Neuronal stem cell (in vitro differentiated cells): ENCODE measurements at regions not wholly inside any gene's neighbourhood (a gene's known extent, or its start where the extent isn't known, plus 50 kb on each side); places are given as distances from the start of the nearest gene placed in this dataset.

Experiments used
- DNase-seq: peaks from one replicate; pipeline ENCODE4 v3.0.0-alpha.2; 2013; ENCODE audit warnings: low spot score
- H2AFZ ChIP-seq: one replicate; pipeline ENCODE4 v1.6.1; 2013; ENCODE audit warnings: mild to moderate bottlenecking, low read length, inconsistent platforms
- H2AK5ac ChIP-seq: 2 replicates; pipeline ENCODE4 v1.6.1; 2013; ENCODE audit warnings: low read depth, mild to moderate bottlenecking, inconsistent platforms, low read length, moderate library complexity, mixed read lengths
- H2BK120ac ChIP-seq: 2 replicates; pipeline ENCODE4 v1.6.1; 2013; ENCODE audit warnings: low read depth, mild to moderate bottlenecking, inconsistent platforms, low read length, moderate library complexity, mixed read lengths
- H2BK12ac ChIP-seq: one replicate; pipeline ENCODE4 v1.6.1; 2013; ENCODE audit warnings: low read length, inconsistent platforms
- H2BK15ac ChIP-seq: 2 replicates; pipeline ENCODE4 v1.6.1; 2013; ENCODE audit warnings: mild to moderate bottlenecking, low read length, inconsistent platforms, mixed read lengths
- H2BK5ac ChIP-seq: one replicate; pipeline ENCODE4 v1.6.1; 2013; ENCODE audit warnings: inconsistent platforms, mild to moderate bottlenecking, low read length, moderate library complexity
- H3K14ac ChIP-seq: one replicate; pipeline ENCODE4 v1.6.1; 2013; ENCODE audit warnings: low read length, inconsistent platforms
- H3K18ac ChIP-seq: 2 replicates; pipeline ENCODE4 v1.6.1; 2013; ENCODE audit warnings: low read length, inconsistent platforms
- H3K23ac ChIP-seq: 2 replicates; pipeline ENCODE4 v1.6.1; 2013; ENCODE audit warnings: low read depth, mild to moderate bottlenecking, mixed read lengths, low read length, inconsistent platforms; ENCODE audit not compliant: poor library complexity
- H3K27ac ChIP-seq: replicated peaks from 3 replicates; pipeline ENCODE4 v1.5.1; 2013; ENCODE audit warnings: low read length, inconsistent platforms
- H3K27me3 ChIP-seq, 3 experiments: 2 replicates each; pipeline ENCODE4 v1.6.1; 2013; ENCODE audit warnings: low read length in 3 of 3, mild to moderate bottlenecking in 2 of 3, inconsistent platforms in 1 of 3, low read depth in 1 of 3, mixed read lengths in 1 of 3, moderate library complexity in 1 of 3; ENCODE audit not compliant: control insufficient read depth in 3 of 3, insufficient read depth in 3 of 3
- H3K36me3 ChIP-seq, 2 donors: replicated peaks in 1 of 2; 2 replicates each; pipeline ENCODE4 v1.6.1; 2013; ENCODE audit warnings: low read length in 2 of 2; ENCODE audit not compliant: control insufficient read depth in 2 of 2, insufficient read depth in 2 of 2
- H3K4ac ChIP-seq: 2 replicates; pipeline ENCODE4 v1.6.1; 2013; ENCODE audit warnings: inconsistent platforms, mild to moderate bottlenecking, low read length, moderate library complexity
- H3K4me1 ChIP-seq, 2 donors: 1 replicate in 1 of 2; 2 replicates in 1 of 2; pipeline ENCODE4 v1.6.1; 2013; ENCODE audit warnings: low read length in 2 of 2, low read depth in 1 of 2; ENCODE audit not compliant: control insufficient read depth in 2 of 2, insufficient read depth in 1 of 2
- H3K4me2 ChIP-seq: one replicate; pipeline ENCODE4 v1.6.1; 2013; ENCODE audit warnings: mild to moderate bottlenecking, low read length, inconsistent platforms; ENCODE audit not compliant: insufficient read depth, poor library complexity, severe bottlenecking
- H3K4me3 ChIP-seq, 2 donors: 2 replicates each; pipeline ENCODE4 v1.5.1; 2013; ENCODE audit warnings: low read length in 2 of 2, mild to moderate bottlenecking in 2 of 2, inconsistent platforms in 1 of 2, moderate library complexity in 1 of 2
- H3K79me1 ChIP-seq: one replicate; pipeline ENCODE4 v1.6.1; 2013; ENCODE audit warnings: low read depth, mild to moderate bottlenecking, inconsistent platforms, low read length, moderate library complexity
- H3K9ac ChIP-seq: one replicate; pipeline ENCODE4 v1.6.1; 2013; ENCODE audit warnings: mild to moderate bottlenecking, low read depth, low read length, inconsistent platforms; ENCODE audit not compliant: poor library complexity
- H3K9me3 ChIP-seq, 2 donors: replicated peaks in 1 of 2; 2 replicates each; pipeline versions ENCODE3 to v1.6.1; 2013; ENCODE audit warnings: low read length in 2 of 2, mild to moderate bottlenecking in 2 of 2, inconsistent platforms in 1 of 2, low read depth in 1 of 2, mixed read lengths in 1 of 2, moderate library complexity in 1 of 2; ENCODE audit not compliant: control insufficient read depth in 2 of 2, insufficient read depth in 1 of 2
- H4K8ac ChIP-seq: one replicate; pipeline ENCODE4 v1.6.1; 2013; ENCODE audit warnings: low read depth, mild to moderate bottlenecking, inconsistent platforms, low read length, moderate library complexity
- H4K91ac ChIP-seq: one replicate; pipeline ENCODE4 v1.6.1; 2013; ENCODE audit warnings: low read length, low read depth, mild to moderate bottlenecking, inconsistent platforms; ENCODE audit not compliant: poor library complexity
- WGBS, 2 donors: extraction: QIAGEN DNeasy Blood & Tissue Kit; methylation state at CpG; one replicate each; pipeline ENCODE4 v1.1.7; 2013; ENCODE audit warnings: missing lambda C conversion rate in 2 of 2, mixed read lengths in 1 of 2; ENCODE audit not compliant: insufficient read length in 2 of 2, insufficient replicate concordance in 1 of 2; ENCODE audit errors: extremely low coverage in 2 of 2; 5-methylcytosine and 5-hydroxymethylcytosine counted together

DNA sequence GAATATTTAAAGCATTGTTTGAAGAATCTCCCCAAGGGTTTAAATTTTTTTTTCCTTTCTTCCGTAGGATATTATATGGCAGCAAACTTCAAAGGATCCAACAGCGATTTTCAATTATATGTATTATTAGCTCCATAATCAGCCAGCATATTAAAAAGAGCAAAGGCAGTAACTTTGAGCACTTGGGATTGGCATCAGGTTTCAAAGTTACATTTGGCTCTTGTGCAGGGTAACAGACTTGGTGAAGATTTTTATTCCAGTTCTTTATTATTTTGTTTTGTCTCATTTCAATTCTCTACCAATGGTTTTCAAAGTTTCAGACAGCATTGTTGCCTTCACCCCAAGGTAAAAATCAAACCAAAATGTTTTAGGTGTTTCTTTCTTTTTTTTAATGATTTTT lies 116.7 kb upstream of the ZNF366 start:
- no peaks in the 10 kb centered on the region for H3K79me1 ChIP-seq
- H2AFZ ChIP-seq: no peak overlapping the region
- H4K91ac ChIP-seq: no peak overlapping the region
- H3K27ac ChIP-seq: no peak overlapping the region
- no peak for DNase-seq
- no peak overlapping the region for H3K14ac ChIP-seq
- H3K4me2 ChIP-seq: no peak overlapping the region
- no peak overlapping the region for H3K4ac ChIP-seq
- H4K8ac ChIP-seq: no peak overlapping the region
- H2BK15ac ChIP-seq: no peak overlapping the region
- no CpG with 5 or more reads among the region's 2 CpGs for WGBS, 2 donors
- no peak overlapping the region for H2AK5ac ChIP-seq
- H3K9ac ChIP-seq: no peak overlapping the region
- no peaks in the 10 kb centered on the region for H3K27me3 ChIP-seq
- no peak overlapping the region for H2BK120ac ChIP-seq
- H3K18ac ChIP-seq: no peak overlapping the region
- no peak overlapping the region for H2BK12ac ChIP-seq
- no peak overlapping the region for H3K23ac ChIP-seq
- H3K36me3 ChIP-seq: no peaks in the 10 kb centered on the region
- H3K4me3 ChIP-seq: no peak overlapping the region
- peaks cover 0 to 15% of the 10 kb centered on the region in 2 donors for H3K4me1 ChIP-seq
- H2BK5ac ChIP-seq: no peak overlapping the region
- peaks cover 0 to 2% of the 10 kb centered on the region in 2 donors for H3K9me3 ChIP-seq

GRCh38 chr5:72623323-72623722 lies 116.1 kb upstream of the ZNF366 start:
- Histone ChIP-seq H2BK12ac (no peak overlapping the region), H3K27ac (no peak overlapping the region), H3K9me3 (peaks cover 0 to 2% of the 10 kb centered on the region in 2 donors), H2BK120ac (no peak overlapping the region), H3K4ac (no peak overlapping the region), H2AK5ac (no peak overlapping the region), H2BK5ac (no peak overlapping the region), H3K27me3 (no peaks in the 10 kb centered on the region), H3K23ac (no peak overlapping the region), H3K79me1 (no peaks in the 10 kb centered on the region), H4K91ac (no peak overlapping the region), H2BK15ac (no peak overlapping the region), H4K8ac (no peak overlapping the region), H3K18ac (no peak overlapping the region), H2AFZ (no peak overlapping the region), H3K9ac (no peak overlapping the region), H3K4me3 (no peak overlapping the region), H3K4me1 (peaks cover 0 to 15% of the 10 kb centered on the region in 2 donors), H3K36me3 (no peaks in the 10 kb centered on the region), H3K4me2 (no peak overlapping the region), H3K14ac (no peak overlapping the region)
- no CpG with 5 or more reads among the region's 6 CpGs for WGBS, 2 donors
- no peak for DNase-seq

- WGBS, 2 donors: no CpG with 5 or more reads among the region's 5 CpGs
- no peak overlapping the region for H2BK12ac ChIP-seq
- H3K4ac ChIP-seq: no peak overlapping the region
- H3K18ac ChIP-seq: no peak overlapping the region
- no peak overlapping the region for H2AFZ ChIP-seq
- H2AK5ac ChIP-seq: no peak overlapping the region
- H3K4me2 ChIP-seq: no peak overlapping the region
- H2BK5ac ChIP-seq: no peak overlapping the region
- no peak overlapping the region for H3K9ac ChIP-seq
- no peak overlapping the region for H4K8ac ChIP-seq
- H3K27ac ChIP-seq: no peak overlapping the region
- no peak overlapping the region for H2BK15ac ChIP-seq
- no peaks in the 10 kb centered on the region for H3K36me3 ChIP-seq
- no peak overlapping the region for H2BK120ac ChIP-seq
- no peak overlapping the region for H3K23ac ChIP-seq
- no peak overlapping the region for H4K91ac ChIP-seq
- H3K27me3 ChIP-seq: no peaks in the 10 kb centered on the region
- H3K14ac ChIP-seq: no peak overlapping the region
- no peak for DNase-seq
- H3K79me1 ChIP-seq: no peaks in the 10 kb centered on the region
- H3K9me3 ChIP-seq: peaks cover 0 to 2% of the 10 kb centered on the region in 2 donors
- H3K4me1 ChIP-seq: peaks cover 0 to 15% of the 10 kb centered on the region in 2 donors
- H3K4me3 ChIP-seq: no peak overlapping the region
Measured at GRCh38 chr5:72622170-72622760, 115.1 kb upstream of the ZNF366 start.

DNA sequence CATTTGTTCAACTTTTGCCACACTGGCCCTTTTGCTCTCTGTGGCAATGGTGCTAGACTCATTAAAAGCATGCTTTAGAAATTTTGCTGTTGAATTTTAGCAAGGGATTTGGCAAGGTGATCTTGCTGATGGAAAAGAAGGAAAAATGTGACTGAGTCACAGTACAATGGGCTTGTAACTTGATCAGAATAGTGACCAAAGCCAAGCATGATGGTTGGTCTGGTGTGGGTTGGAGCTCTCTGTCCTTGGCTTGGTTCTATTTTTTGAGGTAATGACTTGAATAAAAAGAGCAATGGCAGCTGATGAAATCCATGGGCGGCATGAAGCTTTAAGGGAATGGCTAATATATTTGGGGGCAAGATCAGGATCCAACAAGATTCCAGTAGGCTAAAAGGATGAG lies 114.4 kb upstream of the ZNF366 start:
- H3K4ac ChIP-seq: no peak overlapping the region
- no peak overlapping the region for H2BK120ac ChIP-seq
- no peak overlapping the region for H3K23ac ChIP-seq
- no peaks in the 10 kb centered on the region for H3K36me3 ChIP-seq
- no peaks in the 10 kb centered on the region for H3K79me1 ChIP-seq
- no peak overlapping the region for H3K27ac ChIP-seq
- H3K14ac ChIP-seq: no peak overlapping the region
- H2AK5ac ChIP-seq: no peak overlapping the region
- H2BK15ac ChIP-seq: no peak overlapping the region
- no CpG with 5 or more reads among the region's 1 CpG for WGBS, 2 donors
- H2BK12ac ChIP-seq: no peak overlapping the region
- H3K9me3 ChIP-seq: peaks cover 0 to 2% of the 10 kb centered on the region in 2 donors
- no peak overlapping the region for H3K4me2 ChIP-seq
- H3K27me3 ChIP-seq: no peaks in the 10 kb centered on the region
- no peak overlapping the region for H3K9ac ChIP-seq
- no peak for DNase-seq
- H3K18ac ChIP-seq: no peak overlapping the region
- no peak overlapping the region for H3K4me3 ChIP-seq
- H2AFZ ChIP-seq: no peak overlapping the region
- H3K4me1 ChIP-seq: peaks cover 0 to 15% of the 10 kb centered on the region in 2 donors
- H4K8ac ChIP-seq: no peak overlapping the region
- H2BK5ac ChIP-seq: no peak overlapping the region
- no peak overlapping the region for H4K91ac ChIP-seq
